Thoracic aorta (tissue), 2 donors: ENCODE measurements at regions not wholly inside any gene's neighbourhood (a gene's known extent, or its start where the extent isn't known, plus 50 kb on each side); places are given as distances from the start of the nearest gene placed in this dataset.

Experiments used
- ATAC-seq: fragments of 150-250 bp; one replicate; pipeline ENCODE4 v1.8.0; 2017; ENCODE audit warnings: low read depth; ENCODE audit not compliant: insufficient number of reproducible peaks, low FRiP score
- DNase-seq: peaks from one replicate; pipeline ENCODE4 v3.0.0-alpha.2; 2020; ENCODE audit warnings: low spot score
- H3K27ac ChIP-seq, 2 donors: fragments of 200-600 bp; sonication (generic); 1 replicate in 1 of 2; 2 replicates in 1 of 2; pipeline ENCODE4 v1.5.1; 2016; ENCODE audit warnings: mild to moderate bottlenecking in 2 of 2, moderate library complexity in 2 of 2
- H3K27me3 ChIP-seq: fragments of 200-600 bp; sonication (generic); replicated peaks from 2 replicates; pipeline ENCODE4 v1.6.0; 2016; ENCODE audit warnings: mild to moderate bottlenecking; ENCODE audit not compliant: insufficient read depth
- H3K36me3 ChIP-seq: fragments of 200-600 bp; sonication (generic); one replicate; pipeline ENCODE4 v1.5.1; 2016
- H3K4me1 ChIP-seq, 2 donors: fragments of 200-600 bp; sonication (generic); 1 replicate in 1 of 2; 2 replicates in 1 of 2; pipeline versions ENCODE4 v1.5.1 to v1.6.0; 2016; ENCODE audit warnings: low read depth in 2 of 2, mild to moderate bottlenecking in 1 of 2; ENCODE audit not compliant: control insufficient read depth in 1 of 2
- H3K4me3 ChIP-seq: fragments of 200-600 bp; sonication (generic); 2 replicates; pipeline ENCODE4 v1.5.1; 2016; ENCODE audit warnings: mild to moderate bottlenecking
- H3K9me3 ChIP-seq: fragments of 200-600 bp; sonication (generic); 2 replicates; pipeline ENCODE4 v1.5.1; 2016
- CTCF ChIP-seq: fragments of 200-600 bp; sonication (generic); IDR thresholded peaks from one replicate; pipeline ENCODE4 v1.5.1; 2019; ENCODE audit warnings: antibody characterized with exemption

DNA sequence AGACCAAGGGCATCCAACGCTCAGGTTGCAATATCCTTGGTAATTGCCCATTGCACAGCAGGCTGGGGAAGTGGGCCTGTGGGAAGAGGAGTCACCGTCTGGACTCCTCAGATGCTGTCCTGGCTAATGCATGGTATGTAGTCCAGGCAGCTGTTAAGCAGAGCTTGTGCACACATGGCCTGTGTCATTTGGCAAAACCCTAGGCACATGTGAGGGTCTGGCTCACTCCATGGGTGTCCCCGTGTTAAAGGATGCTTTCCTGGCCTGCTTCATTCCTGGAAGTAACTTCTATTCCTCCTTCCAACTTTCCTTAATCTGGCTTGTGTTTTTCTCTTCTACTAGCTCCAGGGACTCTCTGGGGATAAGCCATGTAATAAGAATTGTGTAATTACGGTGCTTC, 378.0 kb upstream of the CA10 start:
- H3K4me1 ChIP-seq, result no peaks in the 10 kb centered on the region
- DNase-seq, result no peak
- H3K27ac ChIP-seq, result no peak overlapping the region
- no peak overlapping the region for H3K4me3 ChIP-seq
- no peak for TF ChIP-seq CTCF
- H3K27me3 ChIP-seq, result no peaks in the 10 kb centered on the region
- H3K36me3 ChIP-seq, result no peaks in the 10 kb centered on the region
- no peaks in the 10 kb centered on the region for H3K9me3 ChIP-seq
- no peak for ATAC-seq

- Histone ChIP-seq H3K27ac (no peak overlapping the region), H3K9me3 (no peaks in the 10 kb centered on the region), H3K27me3 (no peaks in the 10 kb centered on the region), H3K36me3 (no peaks in the 10 kb centered on the region), H3K4me1 (no peaks in the 10 kb centered on the region), H3K4me3 (no peak overlapping the region)
- no peak for DNase-seq
- no peak for TF ChIP-seq CTCF
- no peak for ATAC-seq
Observed at GRCh38 chr17:52532373-52532772, 373.9 kb upstream of the CA10 start.

DNA sequence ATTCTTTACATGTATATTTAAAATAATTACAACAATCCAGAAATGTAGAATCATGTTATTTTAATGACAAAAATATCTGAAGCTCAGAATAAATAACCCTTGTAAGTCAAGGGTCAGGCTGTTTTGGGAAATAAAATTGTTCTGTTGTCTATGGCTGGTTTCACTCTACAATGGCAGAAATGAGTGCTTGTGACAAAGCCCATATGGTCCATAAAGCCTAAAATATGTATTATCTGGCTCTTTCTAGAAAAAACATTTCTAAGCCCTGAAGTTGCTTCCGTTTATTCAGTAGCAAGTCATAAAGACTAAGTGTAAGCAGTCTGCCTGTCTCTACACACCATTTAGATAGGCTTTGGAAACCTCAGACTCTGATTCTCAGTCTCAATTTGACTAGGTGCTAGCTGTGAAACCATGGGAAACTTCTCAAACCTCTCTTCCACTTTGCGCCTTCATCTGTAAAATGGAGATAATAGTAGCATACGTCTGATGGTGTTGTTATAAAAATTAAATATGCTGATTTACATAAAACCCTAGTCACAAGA, 365.7 kb upstream of the CA10 start:
- DNase-seq, result no peak
- no peaks in the 10 kb centered on the region for H3K4me1 ChIP-seq
- H3K36me3 ChIP-seq, result no peaks in the 10 kb centered on the region
- H3K27ac ChIP-seq, result no peak overlapping the region
- H3K4me3 ChIP-seq, result no peak overlapping the region
- no peaks in the 10 kb centered on the region for H3K9me3 ChIP-seq
- no peak for ATAC-seq
- no peaks in the 10 kb centered on the region for H3K27me3 ChIP-seq
- no peak for TF ChIP-seq CTCF

- Histone ChIP-seq H3K9me3 (no peaks in the 10 kb centered on the region), H3K27ac (no peak overlapping the region), H3K4me3 (no peak overlapping the region), H3K27me3 (no peaks in the 10 kb centered on the region), H3K4me1 (no peaks in the 10 kb centered on the region), H3K36me3 (no peaks in the 10 kb centered on the region)
- ATAC-seq (no peak), DNase-seq (no peak)
- TF ChIP-seq CTCF, result no peak
Observed at GRCh38 chr17:52517176-52517575, 358.7 kb upstream of the CA10 start.

GRCh38 chr17:52515927-52516326, 357.4 kb upstream of the CA10 start:
- ATAC-seq (no peak), DNase-seq (no peak)
- H3K36me3 ChIP-seq, result no peaks in the 10 kb centered on the region
- no peaks in the 10 kb centered on the region for H3K9me3 ChIP-seq
- no peaks in the 10 kb centered on the region for H3K27me3 ChIP-seq
- H3K4me3 ChIP-seq, result no peak overlapping the region
- no peaks in the 10 kb centered on the region for H3K4me1 ChIP-seq
- TF ChIP-seq CTCF, result no peak
- H3K27ac ChIP-seq, result no peak overlapping the region
